OCI-LY7 (cell line): ENCODE measurements at regions not wholly inside any gene's neighbourhood (a gene's known extent, or its start where the extent isn't known, plus 50 kb on each side); places are given as distances from the start of the nearest gene placed in this dataset.

Experiments used
- CTCF ChIP-seq: fragments of 200-600 bp; sonication (generic); conservative IDR thresholded peaks from 2 replicates; pipeline ENCODE4 v1.5.1; 2014; ENCODE audit warnings: mild to moderate bottlenecking, antibody characterized with exemption, low read length, moderate library complexity, mixed read lengths
- EZH2phosphoT487 ChIP-seq: fragments of 200-600 bp; sonication (generic); IDR thresholded peaks from 2 replicates; pipeline ENCODE4 v1.6.1; 2018; ENCODE audit warnings: low read depth, borderline replicate concordance, mild to moderate bottlenecking, mixed run types, antibody characterized with exemption, low read length, moderate library complexity, mixed read lengths

GRCh38 chr15:81781395-81781794 is 264.4 kb downstream of the MEX3B start:
- TF ChIP-seq CTCF (no peak), EZH2phosphoT487 (no peak)
